Astrocyte (in vitro differentiated cells and primary cell): ENCODE measurements at regions not wholly inside any gene's neighbourhood (a gene's known extent, or its start where the extent isn't known, plus 50 kb on each side); places are given as distances from the start of the nearest gene placed in this dataset.

ENCODE experiments used
- DNase-seq: peaks from one replicate; pipeline ENCODE4 v3.0.0-alpha.2; 2010; ENCODE audit warnings: low read depth
- FAIRE-seq: peaks from 2 replicates; lab custom pipeline; 2011; peaks lifted over from hg19 to GRCh38; lab: Jason Lieb, UNC
- H2AFZ ChIP-seq: 2 replicates; pipeline ENCODE4 v1.6.0; 2012; ENCODE audit warnings: low read depth, low read length, inconsistent platforms
- H3K27ac ChIP-seq: 2 replicates; pipeline ENCODE4 v1.5.1; 2011; ENCODE audit warnings: low read depth, low read length, inconsistent platforms
- H3K27me3 ChIP-seq: 2 replicates; pipeline ENCODE4 v1.6.0; 2011; ENCODE audit warnings: low read length, inconsistent platforms; ENCODE audit not compliant: insufficient read depth
- H3K36me3 ChIP-seq: 2 replicates; pipeline ENCODE4 v1.5.1; 2011; ENCODE audit warnings: low read length, inconsistent platforms; ENCODE audit not compliant: insufficient read depth
- H3K4me1 ChIP-seq: 2 replicates; pipeline ENCODE4 v1.5.1; 2011; ENCODE audit warnings: low read length, inconsistent platforms; ENCODE audit not compliant: insufficient read depth
- H3K4me2 ChIP-seq: 2 replicates; pipeline ENCODE4 v1.6.0; 2012; ENCODE audit warnings: low read length, inconsistent platforms
- H3K4me3 ChIP-seq: 2 replicates; pipeline ENCODE4 v1.5.1; 2011; ENCODE audit warnings: low read depth, mild to moderate bottlenecking, low read length, inconsistent platforms; ENCODE audit not compliant: insufficient read depth
- H3K79me2 ChIP-seq: 2 replicates; pipeline ENCODE4 v1.6.0; 2012; ENCODE audit warnings: mild to moderate bottlenecking, low read length, inconsistent platforms; ENCODE audit not compliant: insufficient read depth
- H3K9ac ChIP-seq: 2 replicates; pipeline ENCODE4 v1.6.0; 2012; ENCODE audit warnings: mild to moderate bottlenecking, low read length, inconsistent platforms
- H3K9me3 ChIP-seq: 2 replicates; pipeline ENCODE4 v1.5.1; 2012; ENCODE audit warnings: low read depth, mild to moderate bottlenecking, low read length, inconsistent platforms; ENCODE audit not compliant: insufficient read depth
- H4K20me1 ChIP-seq: 2 replicates; pipeline ENCODE4 v1.6.0; 2012; ENCODE audit warnings: low read length, inconsistent platforms; ENCODE audit not compliant: insufficient read depth
- H3K27ac Mint-ChIP-seq: one replicate; pipeline ENCODE4 v1.8.0; 2021; ENCODE audit warnings: mild to moderate bottlenecking, mixed read lengths; ENCODE audit not compliant: unreplicated experiment
- H3K27me3 Mint-ChIP-seq: one replicate; pipeline ENCODE4 v1.8.0; 2021; ENCODE audit warnings: low read depth, mixed read lengths; ENCODE audit not compliant: unreplicated experiment
- H3K36me3 Mint-ChIP-seq: one replicate; pipeline ENCODE4 v1.8.0; 2021; ENCODE audit warnings: low read depth, mixed read lengths; ENCODE audit not compliant: unreplicated experiment
- H3K4me1 Mint-ChIP-seq: one replicate; pipeline ENCODE4 v1.8.0; 2021; ENCODE audit warnings: low read depth, mixed read lengths; ENCODE audit not compliant: unreplicated experiment
- H3K4me3 Mint-ChIP-seq: one replicate; pipeline ENCODE4 v1.8.0; 2021; ENCODE audit warnings: mild to moderate bottlenecking, moderate library complexity, mixed read lengths; ENCODE audit not compliant: unreplicated experiment
- H3K9me3 Mint-ChIP-seq: one replicate; pipeline ENCODE4 v1.8.0; 2021; ENCODE audit warnings: mild to moderate bottlenecking, mixed read lengths; ENCODE audit not compliant: unreplicated experiment
- EZH2 ChIP-seq: IDR thresholded peaks from 2 replicates; pipeline ENCODE4 v1.6.1; 2012; ENCODE audit warnings: mild to moderate bottlenecking, low read length, inconsistent platforms; ENCODE audit not compliant: insufficient read depth
- TF ChIP-seq, protein P1 (sequence below): IDR thresholded peaks from 2 replicates; pipeline ENCODE4 v1.5.1; 2011; ENCODE audit warnings: low read depth, mild to moderate bottlenecking, inconsistent platforms, low read length, moderate library complexity; ENCODE audit not compliant: insufficient read depth

DNA sequence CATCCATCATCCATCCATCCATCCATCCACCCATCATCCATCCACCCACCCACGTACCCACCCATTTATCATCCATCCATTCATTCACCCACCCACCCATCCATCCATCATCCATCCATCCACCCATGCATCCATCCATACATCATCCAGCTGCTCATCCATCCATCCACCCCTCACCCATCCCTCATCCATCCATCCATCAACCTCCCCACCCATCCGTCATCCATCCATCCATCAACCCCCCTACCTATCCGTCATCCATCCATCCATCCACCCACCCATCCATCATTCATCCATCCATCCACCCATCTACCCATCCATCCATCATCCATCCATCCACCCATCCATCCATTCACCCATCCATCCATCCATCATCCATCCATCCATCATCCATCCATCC is 306.2 kb upstream of the SFSWAP start:
- no peak overlapping the region for H3K4me2 ChIP-seq
- H2AFZ ChIP-seq = no peak overlapping the region
- H3K27me3 ChIP-seq = no peaks in the 10 kb centered on the region
- no peak overlapping the region for H3K9ac ChIP-seq
- H4K20me1 ChIP-seq = no peaks in the 10 kb centered on the region
- no peaks in the 10 kb centered on the region for H3K79me2 ChIP-seq
- Mint-ChIP-seq H3K9me3 (no peaks in the 10 kb centered on the region), H3K4me3 (no peak overlapping the region), H3K27ac (no peak overlapping the region), H3K4me1 (no peaks in the 10 kb centered on the region), H3K27me3 (peaks cover 32% of the 10 kb centered on the region), H3K36me3 (no peaks in the 10 kb centered on the region)
- no peaks in the 10 kb centered on the region for H3K36me3 ChIP-seq
- H3K4me1 ChIP-seq = no peaks in the 10 kb centered on the region
- FAIRE-seq (no peak), DNase-seq (no peak)
- peaks cover 3% of the 10 kb centered on the region for H3K9me3 ChIP-seq
- no peak for TF ChIP-seq EZH2
- H3K4me3 ChIP-seq = no peak overlapping the region
- no peak overlapping the region for H3K27ac ChIP-seq

DNA sequence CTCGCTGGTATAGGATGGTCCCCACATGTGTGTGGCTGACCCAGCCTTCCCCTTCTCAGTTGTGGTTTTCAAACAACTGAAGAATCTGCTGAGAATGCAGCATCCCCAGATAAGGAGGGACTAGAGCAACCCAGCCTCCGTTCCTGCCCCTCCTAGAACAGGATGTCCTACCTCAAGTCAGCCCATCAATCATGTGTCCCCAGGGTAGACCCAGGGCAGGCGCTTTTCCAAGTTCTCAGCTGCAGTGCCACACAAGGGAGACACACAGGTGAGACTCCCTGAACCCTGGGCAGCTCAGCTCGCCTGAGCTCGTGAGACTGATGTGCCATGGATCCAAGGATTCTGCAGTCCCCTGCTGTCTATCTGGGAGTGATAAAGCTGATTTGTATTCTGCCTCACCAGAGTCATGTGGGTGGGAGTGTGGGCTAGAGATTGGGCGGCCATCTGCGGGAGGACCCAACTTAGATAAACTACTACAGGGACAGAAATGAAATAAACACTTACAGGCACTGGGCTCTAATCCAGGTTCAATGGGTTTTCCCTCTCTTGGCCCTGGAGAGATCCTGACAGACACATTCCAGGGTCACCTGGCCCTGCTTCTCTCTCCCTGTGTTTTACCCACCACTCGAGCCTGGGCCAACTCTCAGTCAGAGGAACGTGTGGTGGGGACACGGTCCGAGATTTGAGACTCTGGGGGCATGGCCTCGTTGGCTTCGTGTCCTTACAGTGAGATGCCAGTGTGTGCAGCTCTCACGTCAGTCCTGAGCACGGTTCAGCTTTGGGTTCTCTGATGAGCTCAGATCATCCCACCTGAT is 303.5 kb upstream of the SFSWAP start:
- no peak overlapping the region for H2AFZ ChIP-seq
- H3K4me2 ChIP-seq = no peak overlapping the region
- TF ChIP-seq, protein P1, sequence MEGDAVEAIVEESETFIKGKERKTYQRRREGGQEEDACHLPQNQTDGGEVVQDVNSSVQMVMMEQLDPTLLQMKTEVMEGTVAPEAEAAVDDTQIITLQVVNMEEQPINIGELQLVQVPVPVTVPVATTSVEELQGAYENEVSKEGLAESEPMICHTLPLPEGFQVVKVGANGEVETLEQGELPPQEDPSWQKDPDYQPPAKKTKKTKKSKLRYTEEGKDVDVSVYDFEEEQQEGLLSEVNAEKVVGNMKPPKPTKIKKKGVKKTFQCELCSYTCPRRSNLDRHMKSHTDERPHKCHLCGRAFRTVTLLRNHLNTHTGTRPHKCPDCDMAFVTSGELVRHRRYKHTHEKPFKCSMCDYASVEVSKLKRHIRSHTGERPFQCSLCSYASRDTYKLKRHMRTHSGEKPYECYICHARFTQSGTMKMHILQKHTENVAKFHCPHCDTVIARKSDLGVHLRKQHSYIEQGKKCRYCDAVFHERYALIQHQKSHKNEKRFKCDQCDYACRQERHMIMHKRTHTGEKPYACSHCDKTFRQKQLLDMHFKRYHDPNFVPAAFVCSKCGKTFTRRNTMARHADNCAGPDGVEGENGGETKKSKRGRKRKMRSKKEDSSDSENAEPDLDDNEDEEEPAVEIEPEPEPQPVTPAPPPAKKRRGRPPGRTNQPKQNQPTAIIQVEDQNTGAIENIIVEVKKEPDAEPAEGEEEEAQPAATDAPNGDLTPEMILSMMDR = no peak
- peaks cover 52% of the 10 kb centered on the region for H3K27me3 Mint-ChIP-seq
- no peaks in the 10 kb centered on the region for H4K20me1 ChIP-seq
- H3K36me3 Mint-ChIP-seq = no peaks in the 10 kb centered on the region
- H3K9me3 ChIP-seq = peaks cover 3% of the 10 kb centered on the region
- H3K79me2 ChIP-seq = no peaks in the 10 kb centered on the region
- H3K27me3 ChIP-seq = no peaks in the 10 kb centered on the region
- no peak for DNase-seq
- no peak overlapping the region for H3K27ac Mint-ChIP-seq
- H3K27ac ChIP-seq = no peak overlapping the region
- no peak for FAIRE-seq
- H3K4me1 ChIP-seq = no peaks in the 10 kb centered on the region
- H3K9me3 Mint-ChIP-seq = no peaks in the 10 kb centered on the region
- H3K4me1 Mint-ChIP-seq = no peaks in the 10 kb centered on the region
- no peak overlapping the region for H3K9ac ChIP-seq
- no peak overlapping the region for H3K4me3 ChIP-seq
- H3K36me3 ChIP-seq = no peaks in the 10 kb centered on the region
- H3K4me3 Mint-ChIP-seq = no peak overlapping the region

DNA sequence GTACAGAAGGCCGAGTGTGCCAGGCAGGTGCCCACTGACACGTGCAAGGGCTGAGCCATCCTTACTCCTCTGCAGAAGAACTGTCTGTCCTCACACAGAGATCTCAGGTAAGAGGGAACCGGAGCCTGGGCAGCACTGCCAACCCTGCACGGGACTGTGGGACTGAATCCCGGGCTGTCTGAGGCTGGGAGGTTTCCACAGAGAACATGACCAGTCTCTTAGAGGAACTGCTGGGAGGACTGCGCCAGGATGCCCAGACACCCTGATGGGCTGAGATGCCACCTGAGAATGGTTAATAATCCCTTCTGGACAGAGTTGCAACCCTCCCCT is 302.9 kb upstream of the SFSWAP start:
- Mint-ChIP-seq H3K4me3 (no peak overlapping the region), H3K4me1 (no peaks in the 10 kb centered on the region), H3K27me3 (peaks cover 57% of the 10 kb centered on the region), H3K27ac (no peak overlapping the region), H3K9me3 (no peaks in the 10 kb centered on the region), H3K36me3 (no peaks in the 10 kb centered on the region)
- FAIRE-seq (no peak), DNase-seq (no peak)
- Histone ChIP-seq H3K4me1 (no peaks in the 10 kb centered on the region), H3K36me3 (no peaks in the 10 kb centered on the region), H3K27ac (no peak overlapping the region), H4K20me1 (no peaks in the 10 kb centered on the region), H3K27me3 (no peaks in the 10 kb centered on the region), H3K9ac (no peak overlapping the region), H3K4me2 (no peak overlapping the region), H3K9me3 (peaks cover 3% of the 10 kb centered on the region), H2AFZ (no peak overlapping the region), H3K4me3 (no peak overlapping the region), H3K79me2 (no peaks in the 10 kb centered on the region)
- TF ChIP-seq EZH2 = no peak
- TF ChIP-seq, protein P1 = no peak
